Effector memory CD4-positive, alpha-beta T cell (primary cell): ENCODE measurements at regions not wholly inside any gene's neighbourhood (a gene's known extent, or its start where the extent isn't known, plus 50 kb on each side); places are given as distances from the start of the nearest gene placed in this dataset.

Source experiments
- DNase-seq, 3 donors: peaks; one replicate each; pipeline ENCODE4 v3.0.0-alpha.2; 2020
- H3K27ac ChIP-seq: 2 replicates; pipeline ENCODE4 v1.7.0; 2013; ENCODE audit warnings: mild to moderate bottlenecking, low read length, moderate library complexity; ENCODE audit not compliant: insufficient read depth, poor library complexity, severe bottlenecking
- H3K27me3 ChIP-seq: replicated peaks from 2 replicates; pipeline ENCODE4 v1.7.0; 2013; ENCODE audit warnings: mild to moderate bottlenecking, low read length; ENCODE audit not compliant: insufficient read depth, control insufficient read depth, poor library complexity, severe bottlenecking
- H3K36me3 ChIP-seq: 2 replicates; pipeline ENCODE4 v1.7.0; 2013; ENCODE audit warnings: mild to moderate bottlenecking, low read length, moderate library complexity; ENCODE audit not compliant: control insufficient read depth, insufficient read depth
- H3K4me1 ChIP-seq: 2 replicates; pipeline ENCODE4 v1.7.0; 2013; ENCODE audit warnings: low read length, mild to moderate bottlenecking; ENCODE audit not compliant: control insufficient read depth, insufficient read depth, poor library complexity, severe bottlenecking
- H3K4me3 ChIP-seq: 2 replicates; pipeline ENCODE4 v1.7.0; 2013; ENCODE audit warnings: low read length, low read depth, mild to moderate bottlenecking; ENCODE audit not compliant: insufficient read depth, poor library complexity, severe bottlenecking
- H3K9me3 ChIP-seq: 2 replicates; pipeline ENCODE4 v1.7.0; 2013; ENCODE audit warnings: mild to moderate bottlenecking, low read length, moderate library complexity; ENCODE audit not compliant: control insufficient read depth

DNA sequence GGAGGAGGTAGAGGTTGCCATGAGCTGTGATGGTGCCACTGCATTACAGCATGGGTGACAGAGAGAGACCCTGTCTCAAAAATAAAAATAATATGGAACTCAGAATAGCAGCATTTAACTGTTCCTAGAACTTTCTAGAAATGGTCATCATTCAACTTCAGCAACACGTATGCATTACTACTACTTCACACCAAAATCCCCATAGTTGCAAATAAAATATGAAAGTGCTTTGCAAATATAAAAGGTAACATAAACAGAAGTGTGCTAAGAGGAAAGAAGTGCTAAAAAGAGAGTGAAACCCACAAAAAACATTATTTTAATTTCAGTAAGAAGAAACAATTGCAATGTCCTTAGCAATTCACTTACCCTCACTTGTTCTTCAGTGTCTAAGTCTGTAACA is 169.7 kb upstream of the NUDT4 start:
- DNase-seq: no peak
- H3K4me3 ChIP-seq: no peak overlapping the region
- no peaks in the 10 kb centered on the region for H3K36me3 ChIP-seq
- H3K27ac ChIP-seq: no peak overlapping the region
- no peaks in the 10 kb centered on the region for H3K9me3 ChIP-seq
- H3K27me3 ChIP-seq: no peaks in the 10 kb centered on the region
- no peaks in the 10 kb centered on the region for H3K4me1 ChIP-seq

DNA sequence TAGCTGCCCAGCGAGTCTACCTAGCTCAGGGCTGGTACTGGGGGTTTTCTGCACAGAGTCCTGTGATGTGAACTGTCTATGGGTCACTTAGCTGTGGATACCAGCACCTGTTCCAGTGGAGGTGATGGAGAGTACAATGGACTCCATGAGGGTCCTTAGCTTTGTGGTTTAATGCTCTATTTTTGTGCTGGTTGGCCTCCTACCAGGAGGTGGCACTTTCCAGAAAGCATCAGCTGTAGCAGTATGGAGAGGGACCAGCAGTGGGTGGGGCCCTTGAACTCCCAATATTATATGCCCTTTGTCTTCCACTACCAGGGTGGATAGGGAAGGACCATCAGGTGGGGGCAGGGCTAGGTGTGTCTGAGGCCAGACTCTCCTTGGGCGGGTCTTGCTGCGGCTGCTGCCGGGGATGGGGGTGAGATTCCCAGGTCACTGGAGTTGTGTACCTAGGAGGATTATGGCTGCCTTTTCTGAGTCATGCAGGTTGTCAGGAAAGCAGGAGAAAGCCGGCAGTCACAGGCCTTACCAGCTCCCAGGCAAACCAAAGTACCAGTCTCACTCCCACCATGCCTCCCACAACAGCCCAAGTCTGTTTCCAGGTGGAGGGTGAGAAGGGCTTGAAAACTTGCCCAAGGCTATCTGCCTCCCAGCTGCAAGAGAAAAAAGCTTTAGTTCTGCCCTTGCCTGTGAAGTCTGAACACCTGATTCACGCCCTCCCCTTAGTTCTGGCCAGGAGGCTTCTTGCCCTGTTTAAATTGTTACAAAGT is 163.0 kb upstream of the NUDT4 start:
- H3K27me3 ChIP-seq: no peaks in the 10 kb centered on the region
- no peaks in the 10 kb centered on the region for H3K36me3 ChIP-seq
- H3K27ac ChIP-seq: no peak overlapping the region
- no peaks in the 10 kb centered on the region for H3K9me3 ChIP-seq
- no peak for DNase-seq
- H3K4me3 ChIP-seq: no peak overlapping the region
- H3K4me1 ChIP-seq: no peaks in the 10 kb centered on the region

DNA sequence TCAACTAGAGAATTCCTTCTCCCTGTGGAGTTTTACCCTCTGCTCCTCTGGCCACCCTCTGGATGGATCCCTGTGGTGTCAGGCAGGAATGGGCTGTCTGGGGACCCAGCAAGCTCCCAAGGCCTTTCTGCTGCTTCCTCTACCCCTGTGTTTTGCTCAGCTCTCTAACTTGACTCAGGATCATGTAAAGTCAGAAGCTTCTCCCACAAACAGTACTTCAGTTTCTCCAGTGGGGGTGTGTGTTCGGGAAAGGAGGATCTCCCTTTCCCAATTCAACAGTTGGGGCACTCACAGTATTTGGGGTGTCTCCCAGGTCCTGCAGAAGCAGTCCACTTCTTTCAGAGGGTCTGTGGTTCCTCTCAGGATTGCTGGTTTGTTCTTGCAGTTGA is 162.4 kb upstream of the NUDT4 start:
- no peaks in the 10 kb centered on the region for H3K4me1 ChIP-seq
- no peaks in the 10 kb centered on the region for H3K27me3 ChIP-seq
- no peak for DNase-seq
- no peak overlapping the region for H3K4me3 ChIP-seq
- H3K9me3 ChIP-seq: no peaks in the 10 kb centered on the region
- H3K36me3 ChIP-seq: no peaks in the 10 kb centered on the region
- no peak overlapping the region for H3K27ac ChIP-seq

DNA sequence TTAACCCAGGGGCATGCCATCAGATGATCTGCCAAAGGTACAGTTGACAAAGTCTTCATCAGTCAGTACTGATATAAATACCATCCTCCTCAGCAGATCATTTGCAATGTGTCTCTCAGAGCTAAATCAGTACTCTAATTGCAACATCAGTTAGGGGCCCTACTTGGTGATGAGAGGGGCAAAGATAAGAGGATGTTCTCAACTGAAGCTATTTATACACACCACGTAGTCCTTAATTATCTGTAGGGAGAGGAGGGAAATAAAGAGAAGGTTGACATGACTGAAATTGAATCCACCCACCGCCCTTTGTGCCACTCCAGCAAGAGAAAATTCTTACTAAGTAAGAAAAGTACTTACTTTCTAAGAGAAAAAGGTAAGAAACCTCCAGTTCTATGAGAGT is 157.8 kb upstream of the NUDT4 start:
- Histone ChIP-seq H3K36me3 (no peaks in the 10 kb centered on the region), H3K4me3 (no peak overlapping the region)
- no peak for DNase-seq

GRCh38 chr12:93221841-93222240 is 155.9 kb upstream of the NUDT4 start:
- H3K4me1 ChIP-seq: no peaks in the 10 kb centered on the region
- H3K4me3 ChIP-seq: no peak overlapping the region
- H3K36me3 ChIP-seq: no peaks in the 10 kb centered on the region
- no peaks in the 10 kb centered on the region for H3K9me3 ChIP-seq
- no peaks in the 10 kb centered on the region for H3K27me3 ChIP-seq
- H3K27ac ChIP-seq: no peak overlapping the region
- no peak for DNase-seq

More for the DNA sequence above, 157.8 kb upstream of the NUDT4 start:
- Histone ChIP-seq H3K27me3 (no peaks in the 10 kb centered on the region), H3K9me3 (no peaks in the 10 kb centered on the region), H3K27ac (no peak overlapping the region), H3K4me1 (no peaks in the 10 kb centered on the region)

- DNase-seq: no peak
- Histone ChIP-seq H3K4me1 (no peaks in the 10 kb centered on the region), H3K36me3 (no peaks in the 10 kb centered on the region), H3K27me3 (no peaks in the 10 kb centered on the region), H3K9me3 (no peaks in the 10 kb centered on the region), H3K27ac (no peak overlapping the region), H3K4me3 (no peak overlapping the region)
Measured at GRCh38 chr12:93223440-93224426, 154.0 kb upstream of the NUDT4 start.

- Histone ChIP-seq H3K9me3 (no peaks in the 10 kb centered on the region), H3K4me3 (no peak overlapping the region), H3K27me3 (no peaks in the 10 kb centered on the region), H3K4me1 (no peaks in the 10 kb centered on the region), H3K27ac (no peak overlapping the region), H3K36me3 (no peaks in the 10 kb centered on the region)
- no peak for DNase-seq
Measured at GRCh38 chr12:93225094-93225493, 152.6 kb upstream of the NUDT4 start.

DNA sequence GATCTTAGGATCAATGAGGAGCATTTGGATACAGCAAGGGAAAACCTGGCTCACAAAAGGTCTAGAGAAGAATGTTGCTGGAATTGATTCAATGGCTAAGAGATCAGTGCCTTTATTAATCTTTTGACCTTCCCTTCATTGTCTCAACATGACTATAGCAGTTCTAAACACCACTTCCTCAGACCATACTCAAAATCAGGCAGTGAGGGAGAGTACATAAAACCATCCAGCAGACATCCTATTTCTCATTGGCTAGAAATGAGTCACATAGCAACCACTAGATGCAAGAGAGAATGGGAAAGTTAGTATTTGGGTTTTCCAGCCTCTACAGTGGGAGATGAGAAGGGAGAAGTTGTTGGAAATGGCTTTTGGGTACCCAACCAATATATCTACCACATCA is 151.4 kb upstream of the NUDT4 start:
- DNase-seq: no peak
- Histone ChIP-seq H3K27ac (no peak overlapping the region), H3K36me3 (no peaks in the 10 kb centered on the region), H3K4me3 (no peak overlapping the region), H3K27me3 (no peaks in the 10 kb centered on the region), H3K4me1 (no peaks in the 10 kb centered on the region), H3K9me3 (no peaks in the 10 kb centered on the region)

- Histone ChIP-seq H3K36me3 (no peaks in the 10 kb centered on the region), H3K27me3 (no peaks in the 10 kb centered on the region), H3K4me3 (no peak overlapping the region), H3K9me3 (no peaks in the 10 kb centered on the region), H3K27ac (no peak overlapping the region), H3K4me1 (no peaks in the 10 kb centered on the region)
- DNase-seq: no peak
Measured at GRCh38 chr12:93229494-93230325, 148.0 kb upstream of the NUDT4 start.
